ENCODE measurements at regions not wholly inside any gene's neighbourhood (a gene's known extent, or its start where the extent isn't known, plus 50 kb on each side); places are given as distances from the start of the nearest gene placed in this dataset.

- no peak for DNase-seq (ENCODE audit: extremely low spot score)
- POLR2A ChIA-PET, result no interaction called here
- CTCF ChIA-PET, result interaction anchor here (1.0 to 1.6 kb wide), 3 partner anchors 9 to 48 kb away, joined by 3 to 5 read pairs (median 5); no protein-coding TSS in a partner anchor
- TF ChIP-seq CTCF (IDR thresholded peaks at IDR 0.05; ENCODE audit: control extremely low read depth, extremely low read depth, low read depth, missing control alignments), result no peak
Measured at GRCh38 chr5:86797677-86798076, 179.9 kb downstream of the COX7C start.

- TF ChIP-seq CTCF (IDR thresholded peaks at IDR 0.05; ENCODE audit: control extremely low read depth, extremely low read depth, low read depth, missing control alignments), result no peak
- no peak for DNase-seq (ENCODE audit: extremely low spot score)
- CTCF ChIA-PET, result interaction anchor here (1.0 to 1.8 kb wide), 6 partner anchors 9 to 57 kb away, joined by 3 to 5 read pairs (median 4); no protein-coding TSS in a partner anchor
- POLR2A ChIA-PET, result no interaction called here
Measured at GRCh38 chr5:86806206-86806605, 188.5 kb downstream of the COX7C start.

DNA sequence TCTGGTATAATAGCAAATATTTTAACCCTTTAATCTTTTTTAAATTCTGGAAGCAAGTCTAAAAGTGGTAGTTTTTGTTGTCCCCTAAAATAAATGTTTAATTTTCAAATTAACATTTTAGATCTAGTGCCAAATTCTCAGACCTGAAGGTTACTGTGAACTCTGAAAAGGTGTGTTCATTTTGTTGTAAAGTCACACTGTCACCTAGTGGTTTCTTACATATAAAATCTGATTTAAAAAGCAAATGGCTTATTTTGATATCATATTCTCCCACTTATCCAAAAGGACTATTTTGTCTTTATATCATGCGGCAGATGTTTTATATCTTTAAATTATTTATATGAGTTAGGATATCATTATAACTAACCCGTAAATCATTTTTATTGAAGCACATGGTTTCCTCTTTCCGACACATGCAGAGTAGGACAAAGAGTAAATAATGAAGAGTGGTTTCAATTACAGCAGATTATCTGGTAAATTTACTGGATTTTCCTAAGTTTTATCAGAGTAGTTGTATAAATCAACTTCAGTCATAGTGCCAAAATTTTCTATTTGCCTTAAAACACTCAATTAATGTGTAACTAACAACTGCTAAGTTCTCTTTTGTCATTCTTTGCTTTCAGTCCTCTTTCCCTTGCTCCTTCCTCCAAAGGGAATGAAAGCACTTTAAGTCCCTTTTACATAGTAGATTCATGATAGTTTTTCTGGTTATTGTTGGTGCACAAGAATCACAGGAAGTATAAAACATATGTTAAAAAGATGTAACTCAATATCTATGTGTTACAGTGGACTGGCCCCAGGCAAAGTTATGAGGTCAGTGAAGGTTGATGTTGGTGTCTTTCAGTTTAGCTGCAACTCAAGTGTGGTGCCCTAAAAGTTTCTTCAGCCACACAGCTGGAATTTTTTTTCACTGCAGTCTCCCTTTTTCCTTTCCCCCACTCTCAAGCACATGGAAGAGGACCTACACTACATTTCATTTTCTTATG is 189.6 kb downstream of the COX7C start:
- TF ChIP-seq CTCF (IDR thresholded peaks at IDR 0.05; ENCODE audit: control extremely low read depth, extremely low read depth, low read depth, missing control alignments), result no peak
- ChIA-PET CTCF (interaction anchor here (1.0 to 1.8 kb wide), 3 partner anchors 9 to 21 kb away, joined by 3 to 5 read pairs (median 5); no protein-coding TSS in a partner anchor), POLR2A (no interaction called here)
- DNase-seq (ENCODE audit: extremely low spot score), result no peak

GRCh38 chr5:86814315-86814714 is 196.6 kb downstream of the COX7C start:
- ChIA-PET POLR2A (no interaction called here), CTCF (no interaction called here)
- no peak for TF ChIP-seq CTCF (IDR thresholded peaks at IDR 0.05; ENCODE audit: control extremely low read depth, extremely low read depth, low read depth, missing control alignments)
- no peak for DNase-seq (ENCODE audit: extremely low spot score)

- POLR2A ChIA-PET, result no interaction called here
- TF ChIP-seq CTCF (IDR thresholded peaks at IDR 0.05; ENCODE audit: control extremely low read depth, extremely low read depth, low read depth, missing control alignments), result no peak
- no peak for DNase-seq (ENCODE audit: extremely low spot score)
- CTCF ChIA-PET, result no interaction called here
Measured at GRCh38 chr5:86814907-86815306, 197.2 kb downstream of the COX7C start.

GRCh38 chr5:86824637-86825036 is 206.9 kb downstream of the COX7C start:
- POLR2A ChIA-PET, result no interaction called here
- DNase-seq (ENCODE audit: extremely low spot score), result no peak
- no peak for TF ChIP-seq CTCF (IDR thresholded peaks at IDR 0.05; ENCODE audit: control extremely low read depth, extremely low read depth, low read depth, missing control alignments)
- CTCF ChIA-PET, result interaction anchor here (1.6 to 1.9 kb wide), 2 partner anchors 10 to 13 kb away, joined by 5 to 6 read pairs; no protein-coding TSS in a partner anchor
